ENCODE measurements at regions not wholly inside any gene's neighbourhood (a gene's known extent, or its start where the extent isn't known, plus 50 kb on each side); places are given as distances from the start of the nearest gene placed in this dataset.
A peak's percentile ranks its signal among the peaks of the same experiment; 100 is the strongest.

- H3K4me1 Mint-ChIP-seq (ENCODE audit: low read depth in 2 of 2): no peaks in the 10 kb centered on the region
- no peak overlapping the region for H3K4me3 Mint-ChIP-seq
- no peaks in the 10 kb centered on the region for H3K9me3 Mint-ChIP-seq
- ATAC-seq: no peak
- H3K27ac Mint-ChIP-seq: no peak overlapping the region
- peaks cover 11 to 16% of the 10 kb centered on the region in 2 donors for H3K27me3 Mint-ChIP-seq
- no peaks in the 10 kb centered on the region for H3K36me3 Mint-ChIP-seq
- no peak for DNase-seq (ENCODE audit: low spot score)
These were observed 233.4 kb upstream of the COPS8 start for GRCh38 chr2:236852100-236852976.

GRCh38 chr2:236852977-236853374 lies 232.7 kb upstream of the COPS8 start:
- H3K27me3 Mint-ChIP-seq: peaks cover 9 to 16% of the 10 kb centered on the region in 2 donors
- no peaks in the 10 kb centered on the region for H3K9me3 Mint-ChIP-seq
- ATAC-seq (no peak), DNase-seq (ENCODE audit: low spot score) (no peak)
- no peak overlapping the region for H3K4me3 Mint-ChIP-seq
- H3K27ac Mint-ChIP-seq: no peak overlapping the region
- H3K36me3 Mint-ChIP-seq: no peaks in the 10 kb centered on the region
- no peaks in the 10 kb centered on the region for H3K4me1 Mint-ChIP-seq (ENCODE audit: low read depth in 2 of 2)

GRCh38 chr2:236853585-236854051 lies 232.1 kb upstream of the COPS8 start:
- H3K36me3 Mint-ChIP-seq: no peaks in the 10 kb centered on the region
- H3K27me3 Mint-ChIP-seq: peaks cover 9 to 16% of the 10 kb centered on the region in 2 donors
- H3K4me1 Mint-ChIP-seq (ENCODE audit: low read depth in 2 of 2): no peaks in the 10 kb centered on the region
- DNase-seq (ENCODE audit: low spot score): no peak
- H3K4me3 Mint-ChIP-seq: no peak overlapping the region
- ATAC-seq: no peak
- H3K27ac Mint-ChIP-seq: no peak overlapping the region
- H3K9me3 Mint-ChIP-seq: no peaks in the 10 kb centered on the region

DNA sequence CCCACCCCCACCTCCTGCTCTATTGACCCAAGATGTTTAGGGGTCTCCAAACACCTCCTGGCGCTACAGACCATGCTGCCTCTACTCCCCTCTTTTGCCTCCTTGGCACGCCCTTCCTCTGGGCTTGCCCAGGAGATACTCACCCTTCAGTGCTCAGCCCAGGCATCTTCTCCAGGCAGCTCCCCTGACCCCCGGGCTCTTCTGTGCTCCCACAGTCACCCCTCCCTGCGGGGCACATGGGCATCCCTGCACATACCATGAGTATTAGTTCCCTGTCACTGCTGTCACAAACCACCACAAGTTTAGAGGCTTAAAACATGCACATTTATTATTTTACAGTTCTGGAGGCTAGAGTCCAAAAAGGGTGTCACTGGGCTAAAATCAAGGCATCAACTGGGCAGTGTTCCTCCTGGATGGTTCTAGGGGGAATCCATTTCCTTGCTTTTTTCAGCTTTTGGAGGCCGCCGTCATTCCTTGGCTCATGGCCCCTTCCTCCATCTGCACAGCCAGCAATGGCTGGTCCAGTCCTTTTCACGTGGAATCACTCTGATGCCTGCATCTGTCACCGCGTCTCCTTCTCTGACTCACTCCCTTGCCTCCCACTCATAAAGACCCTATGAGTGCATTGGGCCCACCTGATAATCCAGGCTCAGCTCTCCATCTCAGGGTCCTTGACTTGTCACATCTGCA lies 230.4 kb upstream of the COPS8 start:
- Mint-ChIP-seq H3K4me1 (ENCODE audit: low read depth in 2 of 2) (no peaks in the 10 kb centered on the region), H3K27me3 (peaks cover 8 to 9% of the 10 kb centered on the region in 2 donors), H3K4me3 (no peak overlapping the region), H3K27ac (no peak overlapping the region), H3K36me3 (no peaks in the 10 kb centered on the region), H3K9me3 (no peaks in the 10 kb centered on the region)
- no peak for ATAC-seq
- DNase-seq (ENCODE audit: low spot score): no peak

DNA sequence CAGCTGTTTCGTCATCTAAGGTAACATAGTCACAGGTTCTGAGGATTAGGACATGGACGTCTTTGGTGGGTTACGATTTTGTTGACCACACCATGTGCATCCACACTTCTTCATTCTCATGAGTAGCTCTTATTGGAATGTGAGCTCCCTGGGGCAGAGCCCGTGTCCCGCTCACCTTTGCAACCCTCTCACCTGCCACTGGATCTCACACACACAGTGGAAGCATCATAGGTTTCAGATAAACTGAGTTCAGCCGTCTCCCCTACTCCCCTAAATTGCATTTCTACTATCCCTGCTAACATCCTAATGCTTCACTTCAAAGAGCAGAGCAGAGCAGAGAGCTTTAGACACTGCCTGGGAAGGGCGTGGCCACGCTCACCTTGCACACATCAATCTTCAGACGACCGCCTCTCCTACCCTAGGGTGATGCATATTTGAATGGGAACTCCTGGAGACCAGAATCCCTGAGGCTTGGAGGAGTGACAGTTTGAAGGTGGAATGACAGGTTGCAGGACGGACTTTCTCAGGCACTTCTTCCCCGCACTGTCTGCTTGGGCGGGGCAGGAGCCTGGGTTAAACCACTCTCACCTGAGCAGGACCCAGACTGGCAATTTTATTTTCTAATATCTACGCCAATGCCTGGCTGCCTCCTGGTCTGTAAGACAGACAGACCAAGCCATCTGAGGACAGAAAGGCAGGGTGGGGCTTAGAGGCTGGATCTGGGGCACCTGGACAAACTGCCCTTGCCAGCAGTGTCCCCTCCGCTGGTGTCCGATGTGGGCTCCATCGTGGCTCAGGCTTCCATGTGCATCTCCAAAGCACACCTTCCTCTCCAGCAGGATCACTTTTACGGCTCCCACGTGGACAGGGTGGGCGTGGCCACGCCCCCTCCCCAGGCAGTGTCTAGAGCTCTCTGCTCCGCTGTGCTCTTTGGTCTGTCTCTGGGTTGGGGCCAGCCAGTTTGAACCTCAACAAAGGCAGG lies 229.5 kb upstream of the COPS8 start:
- Mint-ChIP-seq H3K27ac (no peak overlapping the region), H3K36me3 (no peaks in the 10 kb centered on the region), H3K27me3 (peaks cover 8 to 9% of the 10 kb centered on the region in 2 donors), H3K9me3 (no peaks in the 10 kb centered on the region), H3K4me3 (no peak overlapping the region), H3K4me1 (ENCODE audit: low read depth in 2 of 2) (no peaks in the 10 kb centered on the region)
- no peak for DNase-seq (ENCODE audit: low spot score)
- no peak for ATAC-seq

GRCh38 chr2:236856848-236857235 lies 228.8 kb upstream of the COPS8 start:
- no peak for ATAC-seq
- no peaks in the 10 kb centered on the region for H3K9me3 Mint-ChIP-seq
- H3K4me3 Mint-ChIP-seq: no peak overlapping the region

GRCh38 chr2:236857246-236857645 lies 228.4 kb upstream of the COPS8 start:
- Mint-ChIP-seq H3K4me3 (no peak overlapping the region), H3K27me3 (peaks cover 6 to 8% of the 10 kb centered on the region in 2 donors), H3K36me3 (no peaks in the 10 kb centered on the region), H3K9me3 (no peaks in the 10 kb centered on the region), H3K27ac (no peak overlapping the region), H3K4me1 (ENCODE audit: low read depth in 2 of 2) (no peaks in the 10 kb centered on the region)
- ATAC-seq (no peak), DNase-seq (ENCODE audit: low spot score) (no peak)

More at GRCh38 chr2:236856848-236857235, 228.8 kb upstream of the COPS8 start:
- no peak for DNase-seq (ENCODE audit: low spot score)
- no peaks in the 10 kb centered on the region for H3K4me1 Mint-ChIP-seq (ENCODE audit: low read depth in 2 of 2)
- no peak overlapping the region for H3K27ac Mint-ChIP-seq
- peaks cover 8 to 9% of the 10 kb centered on the region in 2 donors for H3K27me3 Mint-ChIP-seq
- no peaks in the 10 kb centered on the region for H3K36me3 Mint-ChIP-seq

DNA sequence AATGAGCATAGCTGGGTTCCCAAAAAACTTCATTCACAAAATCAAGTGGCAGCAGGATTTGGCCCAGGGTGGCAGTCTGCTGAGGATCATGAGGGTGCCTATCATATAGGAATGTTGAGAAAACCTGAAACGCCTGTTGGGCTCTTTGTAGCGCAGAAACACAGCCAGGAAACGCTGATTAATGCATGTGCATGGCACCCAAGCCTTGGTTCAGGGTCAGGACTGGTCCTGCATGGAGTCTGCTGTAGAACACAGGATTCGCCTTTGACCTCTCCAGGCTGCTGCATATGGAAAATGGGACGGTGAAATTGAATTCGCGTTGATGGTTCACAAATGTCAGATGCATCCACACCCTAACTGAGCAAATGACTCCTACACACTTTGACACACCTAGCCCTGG lies 227.9 kb upstream of the COPS8 start:
- peaks cover 8% of the 10 kb centered on the region in 2 donors for H3K27me3 Mint-ChIP-seq
- no peak overlapping the region for H3K4me3 Mint-ChIP-seq
- H3K9me3 Mint-ChIP-seq: no peaks in the 10 kb centered on the region
- H3K4me1 Mint-ChIP-seq (ENCODE audit: low read depth in 2 of 2): no peaks in the 10 kb centered on the region
- no peak for DNase-seq (ENCODE audit: low spot score)
- no peaks in the 10 kb centered on the region for H3K36me3 Mint-ChIP-seq
- no peak overlapping the region for H3K27ac Mint-ChIP-seq
- no peak for ATAC-seq

GRCh38 chr2:236858661-236859060 lies 227.0 kb upstream of the COPS8 start:
- Mint-ChIP-seq H3K4me3 (no peak overlapping the region), H3K9me3 (no peaks in the 10 kb centered on the region), H3K36me3 (no peaks in the 10 kb centered on the region), H3K27ac (no peak overlapping the region), H3K27me3 (peaks cover 8 to 9% of the 10 kb centered on the region in 2 donors), H3K4me1 (ENCODE audit: low read depth in 2 of 2) (no peaks in the 10 kb centered on the region)
- no peak for DNase-seq (ENCODE audit: low spot score)
- no peak for ATAC-seq

GRCh38 chr2:236859908-236860307 lies 225.8 kb upstream of the COPS8 start:
- H3K36me3 Mint-ChIP-seq: no peaks in the 10 kb centered on the region
- H3K4me3 Mint-ChIP-seq: no peak overlapping the region
- ATAC-seq (no peak), DNase-seq (ENCODE audit: low spot score) (no peak)
- H3K9me3 Mint-ChIP-seq: no peaks in the 10 kb centered on the region
- H3K27me3 Mint-ChIP-seq: peaks cover 8 to 11% of the 10 kb centered on the region in 2 donors
- H3K4me1 Mint-ChIP-seq (ENCODE audit: low read depth in 2 of 2): no peaks in the 10 kb centered on the region
- H3K27ac Mint-ChIP-seq: no peak overlapping the region

DNA sequence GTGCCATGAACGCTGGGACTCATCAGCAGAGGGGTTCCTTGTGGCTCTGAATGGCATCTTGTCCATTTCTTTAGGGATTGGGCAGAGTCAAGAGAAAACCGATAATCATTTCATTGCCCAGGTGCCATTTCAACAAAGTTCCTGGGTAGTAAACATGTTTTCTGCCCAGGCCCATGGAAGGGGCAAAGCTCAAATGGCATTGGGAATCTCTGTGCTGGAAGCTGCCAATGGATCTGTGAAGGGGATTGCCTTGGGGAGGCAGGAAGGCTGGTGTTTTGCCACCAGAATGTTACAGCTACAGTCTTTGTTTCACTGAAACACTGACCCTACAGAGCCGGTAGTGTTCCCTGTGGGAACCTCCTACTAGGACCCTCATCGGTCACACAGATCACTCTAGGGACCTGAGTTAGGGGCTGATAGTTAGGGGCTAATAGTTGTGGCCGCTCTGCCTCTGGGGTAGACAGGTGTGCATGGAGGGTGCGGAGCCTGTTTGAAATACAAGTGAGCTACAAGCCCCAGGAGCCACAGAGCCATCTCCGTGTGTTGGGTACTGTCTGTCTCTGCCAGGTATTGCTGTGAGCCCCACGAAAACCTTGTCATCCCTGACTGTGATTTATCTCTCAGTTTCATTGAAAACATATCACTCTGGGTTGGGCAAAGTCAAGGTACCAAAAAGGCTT lies 224.4 kb upstream of the COPS8 start:
- no peak for DNase-seq (ENCODE audit: low spot score)

DNA sequence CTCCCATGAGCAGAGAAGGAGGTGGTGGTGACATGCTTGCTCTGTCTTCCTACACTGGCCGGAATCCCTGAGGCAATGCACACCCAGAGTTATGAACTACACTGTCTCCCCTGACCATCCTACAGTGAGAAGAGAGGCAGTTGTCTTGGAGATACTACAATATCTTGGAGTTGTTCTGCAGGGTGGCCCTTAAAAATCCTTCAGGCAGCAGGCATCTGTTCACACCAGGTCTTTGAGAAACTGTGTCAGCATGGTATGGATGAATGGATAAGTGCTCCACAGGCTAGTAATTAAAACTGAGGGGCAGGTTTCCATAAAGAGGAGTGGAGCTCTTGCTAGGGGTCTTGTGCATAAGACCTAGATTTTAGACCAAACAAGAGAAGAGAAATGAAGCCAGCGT lies 223.7 kb upstream of the COPS8 start:
- DNase-seq (ENCODE audit: low spot score): no peak
- Mint-ChIP-seq H3K36me3 (no peaks in the 10 kb centered on the region), H3K9me3 (no peaks in the 10 kb centered on the region), H3K4me3 (no peak overlapping the region), H3K27me3 (peaks cover 0 to 7% of the 10 kb centered on the region in 2 donors), H3K27ac (no peak overlapping the region), H3K4me1 (ENCODE audit: low read depth in 2 of 2) (no peaks in the 10 kb centered on the region)
- ATAC-seq: no peak

More for the DNA sequence above, 224.4 kb upstream of the COPS8 start:
- no peak for ATAC-seq
- H3K27me3 Mint-ChIP-seq: peaks cover 0 to 6% of the 10 kb centered on the region in 2 donors
- no peak overlapping the region for H3K4me3 Mint-ChIP-seq
- no peak overlapping the region for H3K27ac Mint-ChIP-seq
- no peaks in the 10 kb centered on the region for H3K4me1 Mint-ChIP-seq (ENCODE audit: low read depth in 2 of 2)
- no peaks in the 10 kb centered on the region for H3K9me3 Mint-ChIP-seq
- H3K36me3 Mint-ChIP-seq: no peaks in the 10 kb centered on the region

GRCh38 chr2:236862526-236862925 lies 223.2 kb upstream of the COPS8 start:
- peak in 1 of 2 donors; percentile 37 for ATAC-seq
- H3K4me3 Mint-ChIP-seq: no peak overlapping the region
- no peak overlapping the region for H3K27ac Mint-ChIP-seq
- no peaks in the 10 kb centered on the region for H3K4me1 Mint-ChIP-seq (ENCODE audit: low read depth in 2 of 2)
- no peaks in the 10 kb centered on the region for H3K36me3 Mint-ChIP-seq
- no peak for DNase-seq (ENCODE audit: low spot score)
- H3K9me3 Mint-ChIP-seq: no peaks in the 10 kb centered on the region
- H3K27me3 Mint-ChIP-seq: peaks cover 0 to 10% of the 10 kb centered on the region in 2 donors

Data from natural killer cell treated with Interleukin-12 subunit alpha and Interleukin-12 subunit beta and Interleukin-15 and Interleukin-18, amount 100 ng/mL, for 72 hours (primary cell).